SK-N-DZ (cell line): ENCODE measurements at regions not wholly inside any gene's neighbourhood (a gene's known extent, or its start where the extent isn't known, plus 50 kb on each side); places are given as distances from the start of the nearest gene placed in this dataset.
"Not testable (repeated sequence)": the region's sequence is repeated elsewhere in the genome, so short reads cannot be mapped to it uniquely, and the experiment has no call there.

Experiments
- DNase-seq: peaks from one replicate; pipeline ENCODE4 v3.0.0-alpha.2; 2015; ENCODE audit warnings: low spot score

DNA sequence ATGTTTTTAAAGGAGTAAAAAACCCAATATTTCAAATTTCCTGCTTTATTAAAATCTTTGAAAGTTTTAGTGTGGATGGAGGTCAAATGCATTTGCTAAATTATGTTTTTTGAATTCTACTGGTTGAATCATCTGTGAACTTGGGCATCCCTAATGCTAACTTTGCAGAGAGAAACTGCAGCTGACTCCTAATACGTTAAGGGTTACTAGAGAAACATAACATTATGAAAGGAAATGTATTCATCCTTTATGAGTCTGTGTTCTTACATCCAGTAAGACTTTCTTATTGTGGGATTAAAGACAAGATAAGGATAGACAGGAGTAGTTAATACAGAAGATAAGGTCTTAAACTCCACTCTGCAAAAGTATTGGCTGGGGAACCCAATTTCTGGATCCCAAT lies 140.6 kb downstream of the FAM124B start:
- no peak for DNase-seq

- DNase-seq, result peak; percentile 22
These were observed 141.4 kb downstream of the FAM124B start for GRCh38 chr2:224260372-224261020.

DNA sequence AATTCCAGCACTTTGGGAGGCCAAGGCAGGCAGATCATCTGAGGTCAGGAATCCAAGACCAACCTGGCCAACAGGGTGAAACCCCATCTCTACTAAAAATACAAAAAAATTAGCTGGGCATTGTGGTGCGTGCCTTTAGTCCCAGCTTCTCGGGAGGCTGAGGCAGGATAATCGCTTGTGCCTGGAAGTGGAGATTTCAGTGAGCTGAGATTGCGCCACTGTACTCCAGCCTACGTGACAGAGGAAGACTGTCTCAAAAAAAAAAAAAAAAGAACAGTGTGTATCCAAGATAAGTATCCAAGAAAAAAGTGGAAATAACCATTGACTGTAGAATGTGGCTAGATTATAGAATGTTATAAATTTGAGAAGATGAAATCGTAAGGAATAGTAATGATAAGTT lies 142.1 kb downstream of the FAM124B start:
- no peak for DNase-seq

DNA sequence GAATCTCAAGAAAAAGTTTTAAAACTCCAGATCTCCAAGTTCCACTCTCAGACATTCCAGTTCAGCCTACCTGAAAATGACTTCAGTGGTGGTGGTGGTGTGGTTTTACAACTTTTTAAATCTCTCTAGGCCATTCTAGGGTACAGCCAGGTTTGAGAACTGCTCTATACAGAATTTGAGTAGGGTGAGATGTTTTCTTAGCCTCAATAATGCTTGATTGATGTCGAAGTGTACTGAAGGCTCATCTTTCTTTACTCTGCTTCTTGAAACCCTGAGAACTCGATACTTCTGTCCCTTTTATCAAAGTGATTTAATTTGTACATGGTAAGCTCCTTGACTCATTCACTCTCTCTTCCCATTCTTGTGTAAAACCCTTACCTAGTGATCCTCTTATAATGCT lies 143.8 kb downstream of the FAM124B start:
- no peak for DNase-seq

DNA sequence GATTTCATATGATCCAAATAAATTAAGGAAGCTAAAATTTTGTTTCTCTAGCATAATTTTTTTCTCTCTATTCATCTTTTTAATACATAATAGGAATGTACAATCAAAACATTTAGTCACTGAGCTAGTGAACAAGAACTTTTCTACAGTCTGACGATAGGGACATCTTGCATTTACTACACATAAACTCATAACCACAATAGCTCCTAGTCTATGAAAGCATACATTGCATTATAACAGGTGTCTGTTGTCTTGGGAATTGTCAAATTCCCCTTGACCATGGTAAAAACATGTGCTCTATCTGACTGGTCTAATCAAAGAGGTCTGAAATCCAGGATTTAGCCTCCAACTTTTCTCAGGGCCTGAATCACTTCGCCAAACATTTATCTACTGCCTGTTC lies 144.8 kb downstream of the FAM124B start:
- DNase-seq, result no peak

DNA sequence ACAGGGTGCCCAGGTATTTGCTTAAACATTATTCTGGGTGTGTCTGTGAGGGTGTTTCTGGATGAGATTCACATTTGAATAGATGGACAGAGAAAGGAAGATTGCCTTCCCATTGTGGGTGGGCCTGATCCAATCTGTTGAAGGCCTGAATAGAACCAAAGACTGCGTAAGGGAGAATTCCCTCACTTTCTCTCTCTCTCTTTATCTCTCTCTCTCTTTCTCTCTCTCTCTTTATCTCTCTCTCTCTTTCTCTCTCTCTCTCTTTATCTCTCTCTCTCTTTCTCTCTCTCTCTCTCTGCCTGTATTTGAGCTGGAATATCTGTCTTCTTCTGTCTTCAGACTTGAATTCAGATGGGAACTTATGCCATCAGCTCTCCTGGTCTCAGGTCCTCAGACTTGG lies 148.4 kb downstream of the FAM124B start:
- DNase-seq, result no peak

- DNase-seq, result no peak
These were observed 149.3 kb downstream of the FAM124B start for GRCh38 chr2:224252631-224253030.

- DNase-seq, result no peak
These were observed 152.9 kb downstream of the FAM124B start for GRCh38 chr2:224248944-224249371.

DNA sequence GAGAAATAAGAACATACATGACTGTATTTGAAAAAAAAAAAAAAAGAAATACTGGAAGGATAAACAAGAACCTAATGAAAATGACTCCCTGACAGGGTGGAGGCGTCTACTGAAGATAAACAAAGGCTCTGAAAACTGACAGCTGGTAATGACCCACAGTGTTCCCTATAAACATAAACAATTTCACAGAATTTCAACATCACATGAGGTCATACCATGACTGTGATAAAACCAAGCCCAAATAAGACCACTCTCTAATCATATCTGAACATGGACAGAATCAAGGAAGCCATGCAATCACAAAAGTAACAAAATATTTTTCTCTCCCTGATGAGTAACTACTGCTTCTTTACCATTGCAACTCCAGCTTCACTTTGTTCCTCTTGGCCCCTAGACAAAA lies 159.3 kb downstream of the FAM124B start:
- DNase-seq, result no peak

DNA sequence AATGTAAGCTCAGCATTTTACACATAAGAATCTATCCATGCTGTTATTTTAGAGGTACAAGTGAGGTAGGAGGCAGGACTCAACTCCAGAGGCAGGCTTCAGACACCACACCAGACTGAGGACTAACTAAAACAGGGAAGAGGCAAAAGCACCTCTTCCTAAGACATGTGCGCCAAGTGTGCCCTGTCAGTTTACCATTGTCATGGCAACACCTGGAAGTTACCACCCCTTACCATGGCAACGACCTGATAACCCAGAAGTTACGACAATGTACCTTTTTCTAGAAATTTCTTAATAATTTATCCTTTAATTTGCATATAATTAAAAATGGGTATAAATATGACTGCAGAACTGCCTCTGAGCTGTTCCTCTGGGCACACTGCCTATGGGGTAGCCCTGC lies 160.1 kb downstream of the FAM124B start:
- no peak for DNase-seq

DNA sequence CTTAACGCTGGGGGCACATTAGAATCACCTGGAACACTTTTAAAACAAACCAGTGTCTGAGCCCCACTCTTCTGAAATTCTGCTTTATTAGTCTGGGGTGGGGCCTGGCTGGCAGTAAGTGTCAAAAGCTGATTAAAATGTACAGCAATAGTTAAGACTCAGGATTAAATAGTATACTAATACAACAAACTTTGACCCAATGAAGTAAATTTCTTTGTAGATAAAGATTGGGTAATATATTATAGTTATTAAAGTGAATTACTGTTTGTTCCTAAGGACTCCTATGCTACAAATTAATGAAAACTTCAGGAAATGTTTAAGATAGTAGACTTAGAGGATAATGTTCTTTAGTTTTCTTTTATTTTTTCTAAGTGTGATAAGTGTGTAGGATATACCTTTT lies 160.9 kb downstream of the FAM124B start:
- DNase-seq, result no peak

GRCh38 chr2:224223851-224224555 lies 177.9 kb downstream of the FAM124B start:
- DNase-seq, result no peak

DNA sequence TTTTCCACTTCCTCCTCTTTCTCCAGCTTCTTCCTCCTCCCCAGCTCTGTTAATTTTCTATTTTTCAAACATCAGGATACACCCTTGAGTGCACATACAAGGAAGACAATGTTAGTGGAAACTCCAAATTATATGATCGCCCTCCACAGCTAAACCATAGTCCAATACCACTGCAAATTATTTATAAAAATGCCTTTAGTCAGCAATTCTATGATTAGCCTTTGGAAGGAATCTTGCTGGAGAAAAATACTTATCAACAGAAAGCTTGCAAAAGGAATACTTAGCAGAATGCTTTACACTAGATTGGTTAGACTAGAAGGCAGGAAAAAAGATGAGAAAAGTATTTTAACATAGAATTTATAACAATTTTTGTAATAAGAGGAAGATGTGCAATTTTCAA lies 178.9 kb downstream of the FAM124B start:
- no peak for DNase-seq

- DNase-seq, result no peak
These were observed 179.6 kb downstream of the FAM124B start for GRCh38 chr2:224222291-224222690.

DNA sequence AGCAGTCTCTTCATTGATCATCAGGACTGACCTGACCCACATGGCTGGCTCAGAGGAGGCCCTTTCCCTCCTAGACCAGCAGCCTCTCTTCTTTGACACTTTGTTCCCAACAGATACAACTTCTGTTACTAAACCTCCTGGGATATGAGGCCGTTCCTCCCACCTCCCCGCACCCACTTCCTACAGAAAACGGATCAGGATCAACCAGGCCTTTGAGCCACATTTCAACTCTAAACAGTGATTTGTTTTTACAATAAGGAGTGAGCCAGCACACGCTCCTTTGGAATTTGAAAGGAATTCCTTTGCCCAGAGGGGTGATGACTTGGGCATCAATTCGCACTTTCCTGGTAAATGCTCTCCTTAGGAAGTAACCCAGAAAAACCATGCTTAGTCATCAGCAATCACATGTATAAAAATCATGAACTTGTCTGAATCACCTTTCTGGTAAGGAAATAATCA lies 180.4 kb downstream of the FAM124B start:
- no peak for DNase-seq

DNA sequence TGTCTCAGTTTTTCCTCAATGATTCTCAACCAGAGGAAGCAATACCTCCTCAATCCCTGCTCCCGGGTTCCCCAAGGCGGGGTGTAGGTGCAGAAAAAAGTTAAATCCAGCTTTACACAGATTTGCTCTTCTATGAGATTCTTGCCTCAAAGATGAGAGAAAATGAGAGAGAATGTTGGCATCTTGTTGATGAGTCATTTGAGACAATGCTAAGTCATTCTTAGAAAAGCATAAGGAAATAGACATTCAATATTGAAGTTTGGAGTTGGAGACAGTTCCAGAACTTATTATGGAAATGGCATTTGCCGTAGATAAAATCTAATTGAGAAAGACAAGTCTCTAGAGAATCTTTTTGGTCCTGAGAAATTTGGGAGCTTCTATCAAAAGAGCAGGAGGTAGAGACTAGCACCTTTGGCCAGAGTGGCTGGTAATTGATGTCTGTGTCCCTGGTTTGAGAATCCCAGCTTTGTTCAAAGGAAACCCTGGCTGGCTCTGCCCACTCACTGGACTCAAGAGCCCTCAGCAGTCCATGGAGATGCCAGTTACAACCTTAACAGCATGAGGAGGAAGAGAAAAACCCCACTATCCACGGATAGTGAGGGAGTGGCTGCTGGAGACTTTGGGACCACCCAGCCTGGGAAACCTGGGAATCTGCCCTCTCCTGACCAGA lies 181.2 kb downstream of the FAM124B start:
- no peak for DNase-seq

- DNase-seq, result no peak
These were observed 180.7 kb upstream of the SERPINE2 start for GRCh38 chr2:224219781-224220180.

GRCh38 chr2:224217962-224218347 lies 178.9 kb upstream of the SERPINE2 start:
- no peak for DNase-seq

DNA sequence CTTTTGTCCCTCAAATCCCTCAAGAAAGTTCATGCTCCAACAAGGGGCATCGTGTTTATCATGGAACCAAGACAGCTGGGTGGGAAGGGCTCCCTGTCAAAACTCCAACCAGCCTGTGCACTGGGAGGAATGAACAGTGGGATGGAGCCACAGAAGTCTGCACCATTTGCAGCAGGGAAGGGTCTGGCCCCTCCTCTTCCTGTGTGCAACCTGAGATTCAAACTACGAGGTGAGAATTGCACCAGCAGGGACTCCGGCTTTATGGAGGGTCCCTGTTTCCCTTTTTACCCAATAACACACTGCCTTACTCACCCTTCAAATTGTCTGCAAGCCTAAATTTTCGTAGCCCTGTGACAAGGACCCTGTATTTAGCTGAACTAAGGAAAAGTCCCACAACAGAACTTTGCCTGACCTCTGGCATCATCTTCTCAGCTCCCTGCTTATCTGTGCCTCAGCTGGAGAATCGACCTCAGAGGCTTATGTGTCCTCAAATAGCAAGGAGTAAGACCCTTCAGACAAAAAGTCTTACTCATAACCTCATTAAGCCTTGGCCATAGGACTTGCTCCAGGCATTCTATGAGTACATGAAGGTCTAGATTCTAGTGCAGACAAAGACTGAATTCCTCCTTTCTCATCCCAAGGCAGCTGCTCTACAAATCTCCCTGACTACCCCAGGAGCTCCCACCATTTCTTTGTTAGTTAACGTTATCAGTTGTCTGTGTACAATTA lies 178.3 kb upstream of the SERPINE2 start:
- no peak for DNase-seq

DNA sequence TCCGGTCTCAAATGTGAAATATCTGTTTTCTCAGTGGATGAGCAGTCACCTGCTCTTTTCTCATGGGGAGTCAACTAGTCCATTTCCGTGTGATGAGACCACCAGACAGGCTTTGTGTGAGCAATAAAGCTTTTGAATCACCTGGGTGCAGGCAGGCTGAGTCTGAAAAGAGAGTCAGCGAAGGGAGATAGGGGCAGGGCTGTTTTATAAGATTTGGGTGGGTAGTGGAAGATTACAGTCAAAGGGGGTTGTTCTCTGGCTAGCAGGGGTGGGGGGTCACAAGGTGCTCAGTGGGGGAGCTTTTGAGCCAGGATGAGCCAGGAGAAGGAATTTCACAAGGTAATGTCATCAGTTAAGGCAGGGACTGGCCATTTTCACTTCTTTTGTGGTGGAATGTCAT lies 176.5 kb upstream of the SERPINE2 start:
- DNase-seq, result not testable (repeated sequence)

DNA sequence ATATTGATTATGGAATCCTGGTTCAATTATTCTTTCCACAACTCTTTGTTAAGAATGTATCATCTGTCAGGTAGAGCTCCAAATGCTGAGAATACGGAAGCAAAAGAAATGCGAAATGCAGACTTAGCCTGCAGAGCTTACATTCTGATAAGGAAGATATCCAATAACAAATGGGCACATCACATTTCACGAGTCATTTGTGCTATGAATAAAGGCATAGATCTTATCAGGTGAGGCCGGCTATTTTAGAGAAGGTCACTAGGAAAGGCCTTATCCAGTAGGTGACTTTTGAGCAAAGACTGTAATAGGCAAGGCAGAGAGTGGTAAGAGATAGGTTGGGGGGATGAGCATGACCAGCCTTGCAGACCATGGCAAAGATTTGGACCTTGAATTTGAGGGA lies 174.3 kb upstream of the SERPINE2 start:
- DNase-seq, result no peak

GRCh38 chr2:224211791-224212190 lies 172.7 kb upstream of the SERPINE2 start:
- peak; percentile 25 for DNase-seq
